Mucosa of descending colon (tissue), 3 donors: ENCODE measurements at regions not wholly inside any gene's neighbourhood (a gene's known extent, or its start where the extent isn't known, plus 50 kb on each side); places are given as distances from the start of the nearest gene placed in this dataset.

ENCODE experiments used
- ATAC-seq: fragments of 200-7000 bp; cut with Tn5 transposase; one replicate; pipeline ENCODE4 v1.9.1; 2020; ENCODE audit warnings: mild to moderate bottlenecking, moderate library complexity
- DNase-seq, 3 donors: peaks; one replicate each; pipeline ENCODE4 v3.0.0-alpha.2; 2020
- H3K36me3 ChIP-seq: fragments of 200-600 bp; one replicate; pipeline ENCODE4 v1.8.0; 2021; ENCODE audit warnings: low read depth, mild to moderate bottlenecking
- H3K4me1 ChIP-seq: fragments of 200-600 bp; one replicate; pipeline ENCODE4 v1.8.0; 2021; ENCODE audit warnings: low read depth, mild to moderate bottlenecking
- H3K4me3 ChIP-seq: fragments of 200-600 bp; one replicate; pipeline ENCODE4 v1.8.0; 2021; ENCODE audit warnings: mild to moderate bottlenecking
- H3K9me3 ChIP-seq: fragments of 200-600 bp; one replicate; pipeline ENCODE4 v1.8.0; 2021; ENCODE audit warnings: mild to moderate bottlenecking
- CTCF ChIP-seq: fragments of 200-600 bp; IDR thresholded peaks from one replicate; pipeline ENCODE4 v1.8.0; 2022; ENCODE audit warnings: antibody characterized with exemption, mild to moderate bottlenecking
- intact Hi-C, 2 donors: fragments of 100-400 bp; cut with DNase I in 1 of 2; cut with micrococcal nuclease in 1 of 2; formaldehyde crosslinking; loops; one replicate each; pipeline versions ENCODE4 v1.11.0 to v1.11.1; 2022; cut with DNase I, micrococcal nuclease
- donor health status: DM: no; HTN: no; CAD: no; lungs with moderate emphysema.
- donor health status: DM: no; HTN: no; CAD: no.
- donor health status: DM: no; HTN: yes; CAD: no.

GRCh38 chr15:39291690-39292089, 289.2 kb upstream of the THBS1 start:
- intact Hi-C loops: no loop called here
- TF ChIP-seq CTCF: no peak
- Histone ChIP-seq H3K4me1 (no peaks in the 10 kb centered on the region), H3K36me3 (no peaks in the 10 kb centered on the region), H3K4me3 (no peak overlapping the region), H3K9me3 (no peaks in the 10 kb centered on the region)
- ATAC-seq: no peak
- DNase-seq: no peak

- Histone ChIP-seq H3K36me3 (no peaks in the 10 kb centered on the region), H3K4me3 (no peak overlapping the region), H3K4me1 (no peaks in the 10 kb centered on the region), H3K9me3 (no peaks in the 10 kb centered on the region)
- intact Hi-C loops: no loop called here
- no peak for ATAC-seq
- no peak for TF ChIP-seq CTCF
- no peak for DNase-seq
Observed at GRCh38 chr15:39296955-39297354, 283.9 kb upstream of the THBS1 start.

GRCh38 chr15:39298271-39298962, 282.5 kb upstream of the THBS1 start:
- intact Hi-C loops: no loop called here
- ATAC-seq: no peak
- no peak for DNase-seq

GRCh38 chr15:39299486-39300267, 281.2 kb upstream of the THBS1 start:
- ATAC-seq (no peak), DNase-seq (no peak)
- TF ChIP-seq CTCF: no peak
- Histone ChIP-seq H3K4me3 (no peak overlapping the region), H3K36me3 (no peaks in the 10 kb centered on the region), H3K4me1 (no peaks in the 10 kb centered on the region), H3K9me3 (no peaks in the 10 kb centered on the region)
- intact Hi-C loops: no loop called here

More at GRCh38 chr15:39298271-39298962, 282.5 kb upstream of the THBS1 start:
- no peak for TF ChIP-seq CTCF
- Histone ChIP-seq H3K4me3 (no peak overlapping the region), H3K36me3 (no peaks in the 10 kb centered on the region), H3K9me3 (no peaks in the 10 kb centered on the region), H3K4me1 (no peaks in the 10 kb centered on the region)

GRCh38 chr15:39300451-39301153, 280.3 kb upstream of the THBS1 start:
- H3K9me3 ChIP-seq: no peaks in the 10 kb centered on the region
- no peak for DNase-seq
- intact Hi-C loops: no loop called here
- ATAC-seq: no peak
- H3K4me1 ChIP-seq: no peaks in the 10 kb centered on the region
- no peaks in the 10 kb centered on the region for H3K36me3 ChIP-seq
- TF ChIP-seq CTCF: no peak
- no peak overlapping the region for H3K4me3 ChIP-seq
